ENCODE measurements at regions not wholly inside any gene's neighbourhood (a gene's known extent, or its start where the extent isn't known, plus 50 kb on each side); places are given as distances from the start of the nearest gene placed in this dataset.
"Not testable (repeated sequence)": the region's sequence is repeated elsewhere in the genome, so short reads cannot be mapped to it uniquely, and the experiment has no call there.

DNA sequence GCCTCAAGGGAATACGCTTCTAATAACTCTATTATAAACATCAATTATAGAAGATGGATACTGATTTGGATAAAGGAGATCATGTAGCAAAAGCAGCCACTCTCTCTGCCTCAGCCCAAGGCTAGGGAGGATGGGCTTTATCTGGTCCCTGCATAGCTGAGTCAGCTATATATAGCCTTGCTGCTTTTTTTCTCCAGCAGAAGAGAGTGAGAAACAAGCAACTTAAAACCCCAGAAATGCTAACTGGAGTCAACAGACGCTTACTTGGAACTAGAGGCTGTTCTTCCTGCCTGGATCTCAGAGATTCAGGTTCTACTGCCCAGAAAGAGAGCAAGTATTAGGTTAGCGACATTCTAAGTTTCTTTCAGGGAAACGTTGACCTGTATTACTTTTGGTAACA, 426.7 kb upstream of the KLHL29 start:
- WGBS (ENCODE audit: extremely low coverage, insufficient coverage, low lambda C conversion rate): no CpG with 5 or more reads among the region's 4 CpGs
- no peak overlapping the region for H3K27ac ChIP-seq (ENCODE audit: low read depth, low read length)
- no peak overlapping the region for H3K9ac ChIP-seq (ENCODE audit: low read length)
- H3K4me2 ChIP-seq (ENCODE audit: low read length): no peak overlapping the region
- H2BK15ac ChIP-seq (replicated peaks; ENCODE audit: low read depth): no peak overlapping the region
- no peak overlapping the region for H2AK5ac ChIP-seq (ENCODE audit: low read length)
- no peak overlapping the region for H4K8ac ChIP-seq (ENCODE audit: low read depth, low read length)
- H3K4me3 ChIP-seq (ENCODE audit: low read length): no peak overlapping the region
- H2BK120ac ChIP-seq (ENCODE audit: low read depth, low read length): no peak overlapping the region
- no peak overlapping the region for H2BK5ac ChIP-seq (ENCODE audit: low read length)
- no peak overlapping the region for H3K4ac ChIP-seq (ENCODE audit: low read depth, low read length)
- H3K18ac ChIP-seq (ENCODE audit: low read length): no peak overlapping the region
- H3K27me3 ChIP-seq (ENCODE audit: insufficient read depth, low read length, poor library complexity): no peaks in the 10 kb centered on the region
- H3K79me1 ChIP-seq (ENCODE audit: low read length): no peaks in the 10 kb centered on the region
- H3K79me2 ChIP-seq (ENCODE audit: control insufficient read depth, insufficient read depth, low read length): no peaks in the 10 kb centered on the region
- no peak for DNase-seq
- H4K5ac ChIP-seq (ENCODE audit: low read length): no peak overlapping the region
- H3K23ac ChIP-seq (ENCODE audit: low read length): no peak overlapping the region
- H3K36me3 ChIP-seq (ENCODE audit: control insufficient read depth, insufficient read depth, low read length): no peaks in the 10 kb centered on the region
- no peaks in the 10 kb centered on the region for H3K4me1 ChIP-seq (ENCODE audit: control insufficient read depth, low read depth, low read length)
- no peak overlapping the region for H3K56ac ChIP-seq (ENCODE audit: low read length)

DNA sequence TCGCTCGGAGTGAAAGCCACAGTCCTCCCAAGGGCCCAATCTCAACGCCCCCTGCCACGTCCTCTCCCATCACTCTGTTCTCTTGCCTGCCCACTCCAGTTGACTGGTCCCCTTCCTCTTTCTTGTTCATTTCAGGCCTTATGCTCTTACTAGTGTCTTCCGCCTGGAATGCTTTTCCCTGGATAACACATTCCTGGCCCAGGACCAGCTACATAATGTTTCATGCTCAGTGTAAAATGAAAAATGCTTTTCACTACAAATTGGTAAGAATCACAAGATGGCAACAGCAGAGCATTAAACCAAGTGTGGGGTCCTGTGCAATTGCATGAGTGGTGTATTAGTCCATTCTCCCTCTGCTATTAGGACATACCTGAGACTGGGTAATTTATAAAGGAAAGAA, 417.2 kb upstream of the KLHL29 start:
- Histone ChIP-seq H3K27ac (ENCODE audit: low read depth, low read length) (no peak overlapping the region), H3K4me1 (ENCODE audit: control insufficient read depth, low read depth, low read length) (no peaks in the 10 kb centered on the region), H3K79me2 (ENCODE audit: control insufficient read depth, insufficient read depth, low read length) (no peaks in the 10 kb centered on the region), H3K23ac (ENCODE audit: low read length) (no peak overlapping the region), H3K36me3 (ENCODE audit: control insufficient read depth, insufficient read depth, low read length) (no peaks in the 10 kb centered on the region), H4K8ac (ENCODE audit: low read depth, low read length) (no peak overlapping the region), H3K27me3 (ENCODE audit: insufficient read depth, low read length, poor library complexity) (no peaks in the 10 kb centered on the region), H3K18ac (ENCODE audit: low read length) (no peak overlapping the region), H3K9ac (ENCODE audit: low read length) (no peak overlapping the region), H4K5ac (ENCODE audit: low read length) (no peak overlapping the region), H2AK5ac (ENCODE audit: low read length) (no peak overlapping the region), H3K56ac (ENCODE audit: low read length) (no peak overlapping the region), H3K4me2 (ENCODE audit: low read length) (no peak overlapping the region), H3K79me1 (ENCODE audit: low read length) (no peaks in the 10 kb centered on the region), H2BK5ac (ENCODE audit: low read length) (no peak overlapping the region), H3K4me3 (ENCODE audit: low read length) (no peak overlapping the region), H2BK120ac (ENCODE audit: low read depth, low read length) (no peak overlapping the region), H3K4ac (ENCODE audit: low read depth, low read length) (no peak overlapping the region), H2BK15ac (replicated peaks; ENCODE audit: low read depth) (no peak overlapping the region)
- no peak for DNase-seq
- no CpG with 5 or more reads among the region's 5 CpGs for WGBS (ENCODE audit: extremely low coverage, insufficient coverage, low lambda C conversion rate)

DNA sequence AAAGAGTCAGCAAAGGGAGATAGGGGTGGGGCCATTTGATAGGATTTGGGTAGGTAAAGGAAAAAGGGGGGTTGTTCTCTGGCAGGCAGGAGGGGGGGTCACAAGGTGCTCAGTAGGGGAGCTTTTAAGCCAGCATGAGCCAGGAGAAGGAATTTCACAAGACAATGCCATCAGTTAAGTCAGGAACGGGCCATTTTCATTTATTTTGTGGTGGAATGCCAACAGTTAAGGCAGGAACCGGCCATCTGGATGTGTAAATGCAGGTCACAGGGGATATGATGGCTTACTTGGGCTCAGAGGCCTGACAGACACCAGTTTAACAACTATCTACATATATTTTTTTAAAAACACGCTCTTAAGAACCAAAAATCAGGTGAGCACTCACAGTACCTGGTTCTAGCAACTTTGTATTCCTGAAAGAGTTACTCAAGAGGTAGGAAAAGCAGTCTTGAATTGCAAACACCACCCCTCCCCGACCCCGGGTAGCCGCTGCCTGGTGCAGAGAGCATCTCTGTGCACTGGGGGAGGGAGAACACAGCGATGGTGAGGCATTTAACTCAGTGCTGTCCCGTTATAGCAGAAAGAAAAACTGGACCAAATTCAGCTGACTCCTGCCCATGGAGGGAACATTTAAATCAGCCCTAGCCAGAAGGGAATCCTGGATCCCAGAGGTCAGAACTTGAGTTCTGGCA, 414.5 kb upstream of the KLHL29 start:
- Histone ChIP-seq H3K79me2 (ENCODE audit: control insufficient read depth, insufficient read depth, low read length) (no peaks in the 10 kb centered on the region), H3K27ac (ENCODE audit: low read depth, low read length) (no peak overlapping the region), H3K4ac (ENCODE audit: low read depth, low read length) (no peak overlapping the region), H3K27me3 (ENCODE audit: insufficient read depth, low read length, poor library complexity) (no peaks in the 10 kb centered on the region), H2BK120ac (ENCODE audit: low read depth, low read length) (no peak overlapping the region), H3K4me2 (ENCODE audit: low read length) (no peak overlapping the region), H2BK5ac (ENCODE audit: low read length) (no peak overlapping the region), H2BK15ac (replicated peaks; ENCODE audit: low read depth) (no peak overlapping the region), H3K18ac (ENCODE audit: low read length) (no peak overlapping the region), H2AK5ac (ENCODE audit: low read length) (no peak overlapping the region), H3K9ac (ENCODE audit: low read length) (no peak overlapping the region), H4K5ac (ENCODE audit: low read length) (no peak overlapping the region), H3K4me1 (ENCODE audit: control insufficient read depth, low read depth, low read length) (no peaks in the 10 kb centered on the region), H3K36me3 (ENCODE audit: control insufficient read depth, insufficient read depth, low read length) (no peaks in the 10 kb centered on the region), H3K4me3 (ENCODE audit: low read length) (no peak overlapping the region), H3K23ac (ENCODE audit: low read length) (no peak overlapping the region), H3K56ac (ENCODE audit: low read length) (no peak overlapping the region), H4K8ac (ENCODE audit: low read depth, low read length) (no peak overlapping the region), H3K79me1 (ENCODE audit: low read length) (no peaks in the 10 kb centered on the region)
- DNase-seq: no peak
- no CpG with 5 or more reads among the region's 8 CpGs for WGBS (ENCODE audit: extremely low coverage, insufficient coverage, low lambda C conversion rate)

DNA sequence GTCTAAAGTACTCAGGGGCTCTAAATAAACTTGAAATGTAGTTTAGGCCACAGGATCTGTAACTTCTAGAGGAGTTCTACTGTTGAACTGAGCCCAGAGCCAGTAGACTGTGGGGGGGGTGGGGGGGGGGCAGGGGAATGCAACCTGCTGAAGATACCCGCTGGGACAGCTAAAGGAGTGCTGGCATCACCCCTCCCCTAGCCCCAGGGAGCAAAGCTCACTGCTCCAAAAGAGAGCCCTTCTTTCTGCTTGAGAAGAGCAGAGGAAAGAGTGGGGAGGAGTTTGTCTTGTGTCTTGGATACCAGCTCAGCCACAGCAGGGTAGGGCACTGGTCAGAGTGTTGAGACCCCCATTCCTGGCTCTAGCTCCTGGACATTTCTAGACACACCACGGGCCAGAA, 414.0 kb upstream of the KLHL29 start:
- H4K8ac ChIP-seq (ENCODE audit: low read depth, low read length): no peak overlapping the region
- no peak overlapping the region for H3K4ac ChIP-seq (ENCODE audit: low read depth, low read length)
- H3K23ac ChIP-seq (ENCODE audit: low read length): no peak overlapping the region
- H3K4me3 ChIP-seq (ENCODE audit: low read length): no peak overlapping the region
- no peaks in the 10 kb centered on the region for H3K4me1 ChIP-seq (ENCODE audit: control insufficient read depth, low read depth, low read length)
- H3K27ac ChIP-seq (ENCODE audit: low read depth, low read length): no peak overlapping the region
- H3K4me2 ChIP-seq (ENCODE audit: low read length): no peak overlapping the region
- no peak overlapping the region for H3K9ac ChIP-seq (ENCODE audit: low read length)
- no peak overlapping the region for H3K18ac ChIP-seq (ENCODE audit: low read length)
- no peak overlapping the region for H2AK5ac ChIP-seq (ENCODE audit: low read length)
- no peak overlapping the region for H4K5ac ChIP-seq (ENCODE audit: low read length)
- no peak for DNase-seq
- no peak overlapping the region for H2BK5ac ChIP-seq (ENCODE audit: low read length)
- no peaks in the 10 kb centered on the region for H3K27me3 ChIP-seq (ENCODE audit: insufficient read depth, low read length, poor library complexity)
- peak overlapping the region; percentile 36 for H2BK120ac ChIP-seq (ENCODE audit: low read depth, low read length)
- no peak overlapping the region for H3K56ac ChIP-seq (ENCODE audit: low read length)
- no CpG with 5 or more reads among the region's 2 CpGs for WGBS (ENCODE audit: extremely low coverage, insufficient coverage, low lambda C conversion rate)
- H3K36me3 ChIP-seq (ENCODE audit: control insufficient read depth, insufficient read depth, low read length): no peaks in the 10 kb centered on the region
- H3K79me2 ChIP-seq (ENCODE audit: control insufficient read depth, insufficient read depth, low read length): no peaks in the 10 kb centered on the region
- no peaks in the 10 kb centered on the region for H3K79me1 ChIP-seq (ENCODE audit: low read length)
- H2BK15ac ChIP-seq (replicated peaks; ENCODE audit: low read depth): no peak overlapping the region

DNA sequence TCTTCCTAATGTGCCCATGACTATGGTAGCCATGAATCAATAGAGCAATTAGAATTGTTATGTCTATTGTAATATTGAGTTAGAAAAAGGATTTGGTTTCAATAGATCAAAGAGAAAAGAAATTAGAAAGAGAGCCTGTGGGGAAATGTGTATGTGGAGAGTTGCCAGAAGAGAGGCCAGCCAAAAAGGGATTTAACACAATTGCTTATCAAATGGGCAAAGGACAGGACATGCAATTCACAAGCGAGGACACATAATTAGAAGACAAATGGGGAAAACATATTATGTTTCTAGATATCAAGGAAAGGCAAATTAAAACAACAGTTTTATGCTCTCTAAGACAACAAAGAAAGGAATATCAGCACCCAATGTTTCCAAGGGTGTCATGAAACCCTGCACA, 403.2 kb upstream of the KLHL29 start:
- H3K9ac ChIP-seq (ENCODE audit: low read length): no peak overlapping the region
- H3K27ac ChIP-seq (ENCODE audit: low read depth, low read length): no peak overlapping the region
- H2BK120ac ChIP-seq (ENCODE audit: low read depth, low read length): no peak overlapping the region
- no CpG with 5 or more reads among the region's 1 CpG for WGBS (ENCODE audit: extremely low coverage, insufficient coverage, low lambda C conversion rate)
- no peaks in the 10 kb centered on the region for H3K79me2 ChIP-seq (ENCODE audit: control insufficient read depth, insufficient read depth, low read length)
- no peak overlapping the region for H3K23ac ChIP-seq (ENCODE audit: low read length)
- no peak overlapping the region for H3K18ac ChIP-seq (ENCODE audit: low read length)
- H3K4ac ChIP-seq (ENCODE audit: low read depth, low read length): no peak overlapping the region
- H2BK15ac ChIP-seq (replicated peaks; ENCODE audit: low read depth): no peak overlapping the region
- no peaks in the 10 kb centered on the region for H3K4me1 ChIP-seq (ENCODE audit: control insufficient read depth, low read depth, low read length)
- H3K4me2 ChIP-seq (ENCODE audit: low read length): no peak overlapping the region
- H4K5ac ChIP-seq (ENCODE audit: low read length): no peak overlapping the region
- no peak overlapping the region for H2AK5ac ChIP-seq (ENCODE audit: low read length)
- DNase-seq: no peak
- H3K79me1 ChIP-seq (ENCODE audit: low read length): no peaks in the 10 kb centered on the region
- no peak overlapping the region for H3K4me3 ChIP-seq (ENCODE audit: low read length)
- no peaks in the 10 kb centered on the region for H3K27me3 ChIP-seq (ENCODE audit: insufficient read depth, low read length, poor library complexity)
- H3K56ac ChIP-seq (ENCODE audit: low read length): no peak overlapping the region
- no peak overlapping the region for H2BK5ac ChIP-seq (ENCODE audit: low read length)
- H3K36me3 ChIP-seq (ENCODE audit: control insufficient read depth, insufficient read depth, low read length): no peaks in the 10 kb centered on the region
- H4K8ac ChIP-seq (ENCODE audit: low read depth, low read length): no peak overlapping the region

DNA sequence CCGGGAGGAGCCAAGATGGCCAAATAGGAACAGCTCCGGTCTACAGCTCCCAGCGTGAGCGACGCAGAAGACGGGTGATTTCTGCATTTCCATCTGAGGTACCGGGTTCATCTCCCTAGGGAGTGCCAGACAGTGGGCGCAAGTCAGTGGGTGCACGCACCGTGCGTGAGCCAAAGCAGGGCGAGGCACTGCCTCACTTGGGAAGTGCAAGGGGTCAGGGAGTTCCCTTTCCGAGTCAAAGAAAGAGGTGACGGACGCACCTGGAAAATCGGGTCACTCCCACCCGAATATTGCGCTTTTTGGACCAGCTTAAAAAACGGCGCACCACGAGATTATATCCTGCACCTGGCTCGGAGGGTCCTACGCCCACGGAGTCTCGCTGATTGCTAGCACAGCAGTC, 400.8 kb upstream of the KLHL29 start:
- not testable (repeated sequence) for H3K79me2 ChIP-seq (ENCODE audit: control insufficient read depth, insufficient read depth, low read length); H2BK15ac ChIP-seq (replicated peaks; ENCODE audit: low read depth); H3K4me2 ChIP-seq (ENCODE audit: low read length); H2AK5ac ChIP-seq (ENCODE audit: low read length); H3K27ac ChIP-seq (ENCODE audit: low read depth, low read length); H4K8ac ChIP-seq (ENCODE audit: low read depth, low read length); H2BK120ac ChIP-seq (ENCODE audit: low read depth, low read length); H4K5ac ChIP-seq (ENCODE audit: low read length); H3K4ac ChIP-seq (ENCODE audit: low read depth, low read length); DNase-seq; H3K18ac ChIP-seq (ENCODE audit: low read length); H3K27me3 ChIP-seq (ENCODE audit: insufficient read depth, low read length, poor library complexity); H3K9ac ChIP-seq (ENCODE audit: low read length); H3K4me3 ChIP-seq (ENCODE audit: low read length); H3K4me1 ChIP-seq (ENCODE audit: control insufficient read depth, low read depth, low read length); H2BK5ac ChIP-seq (ENCODE audit: low read length); H3K23ac ChIP-seq (ENCODE audit: low read length); H3K36me3 ChIP-seq (ENCODE audit: control insufficient read depth, insufficient read depth, low read length); H3K79me1 ChIP-seq (ENCODE audit: low read length); H3K56ac ChIP-seq (ENCODE audit: low read length)
- no CpG with 5 or more reads among the region's 25 CpGs for WGBS (ENCODE audit: extremely low coverage, insufficient coverage, low lambda C conversion rate)
